HepG2 (cell line): ENCODE measurements at regions not wholly inside any gene's neighbourhood (a gene's known extent, or its start where the extent isn't known, plus 50 kb on each side); places are given as distances from the start of the nearest gene placed in this dataset.

Source experiments
- ARNT2 ChIP-seq: sonication (generic); formaldehyde crosslinking; IDR thresholded peaks from 2 replicates; pipeline ENCODE4 v1.8.0; 2022; ENCODE audit warnings: mild to moderate bottlenecking, low read depth, missing genetic modification reagents, moderate library complexity
- FOXA1 ChIP-seq, 2 experiments: fragments of 450-650 bp in 1 of 2; sonication (generic) in 1 of 2; formaldehyde crosslinking in 1 of 2; IDR thresholded peaks; 2 replicates each; pipeline versions ENCODE4 v1.4.0 to v1.6.1; 2016 to 2020; ENCODE audit warnings: missing genetic modification reagents in 1 of 2
- GATAD1 ChIP-seq: IDR thresholded peaks from 2 replicates; pipeline ENCODE4 v1.6.1; 2016; ENCODE audit warnings: missing genetic modification reagents, missing compliant biosample characterization
- HNF4G ChIP-seq, 2 experiments: sonication (generic) in 1 of 2; formaldehyde crosslinking in 1 of 2; IDR thresholded peaks; 2 replicates each; pipeline versions ENCODE4 v1.4.0 to v1.6.1; 2011 to 2020; ENCODE audit warnings: borderline replicate concordance in 2 of 2, low read depth in 2 of 2, mild to moderate bottlenecking in 2 of 2, low read length in 1 of 2, missing genetic modification reagents in 1 of 2, moderate library complexity in 1 of 2
- KDM3A ChIP-seq: IDR thresholded peaks from 2 replicates; pipeline ENCODE4 v1.6.1; 2018; ENCODE audit warnings: low read depth, missing compliant biosample characterization
- MEF2D ChIP-seq: sonication (generic); formaldehyde crosslinking; IDR thresholded peaks from 2 replicates; pipeline ENCODE4 v1.5.1; 2020; ENCODE audit warnings: mild to moderate bottlenecking, missing genetic modification reagents
- NCOA2 ChIP-seq: sonication (generic); formaldehyde crosslinking; IDR thresholded peaks from 2 replicates; pipeline ENCODE4 v1.8.0; 2022; ENCODE audit warnings: inconsistent platforms
- ONECUT2 ChIP-seq: sonication (generic); formaldehyde crosslinking; IDR thresholded peaks from 2 replicates; pipeline ENCODE4 v1.4.0; 2020; ENCODE audit warnings: missing genetic modification reagents
- SCMH1 ChIP-seq: sonication (generic); formaldehyde crosslinking; IDR thresholded peaks from 2 replicates; pipeline ENCODE4 v1.9.0; 2021; ENCODE audit warnings: missing genetic modification reagents, mild to moderate bottlenecking, borderline replicate concordance
- SIX4 ChIP-seq: sonication (generic); formaldehyde crosslinking; IDR thresholded peaks from 2 replicates; pipeline ENCODE4 v1.4.0; 2020; ENCODE audit warnings: missing genetic modification reagents
- TBX3 ChIP-seq: fragments of 450-650 bp; IDR thresholded peaks from 2 replicates; pipeline ENCODE4 v1.6.1; 2017; ENCODE audit warnings: antibody characterized with exemption, mild to moderate bottlenecking, inconsistent platforms, borderline replicate concordance
- ZBTB3 ChIP-seq: sonication (generic); formaldehyde crosslinking; IDR thresholded peaks from 2 replicates; pipeline ENCODE4 v1.4.0; 2020; ENCODE audit warnings: low read depth, mild to moderate bottlenecking, moderate library complexity, missing genetic modification reagents, borderline replicate concordance
- ZFP36L2 ChIP-seq: sonication (generic); formaldehyde crosslinking; IDR thresholded peaks from 2 replicates; pipeline ENCODE4 v1.4.0; 2020; ENCODE audit warnings: missing genetic modification reagents
- ZNF510 ChIP-seq: sonication (generic); formaldehyde crosslinking; IDR thresholded peaks from 2 replicates; pipeline ENCODE4 v1.4.0; 2020; ENCODE audit warnings: low read depth, mild to moderate bottlenecking, missing genetic modification reagents
- ZNF614 ChIP-seq: IDR thresholded peaks from 2 replicates; pipeline ENCODE4 v1.6.1; 2018; ENCODE audit warnings: missing biosample characterization, missing genetic modification reagents, inconsistent platforms, borderline replicate concordance
- TF ChIP-seq, protein P1 (sequence below): sonication (generic); formaldehyde crosslinking; IDR thresholded peaks from 2 replicates; pipeline ENCODE4 v1.5.1; 2020; ENCODE audit warnings: missing genetic modification reagents, mild to moderate bottlenecking, borderline replicate concordance
- TF ChIP-seq, protein P2 (sequence below): sonication (generic); formaldehyde crosslinking; IDR thresholded peaks from 2 replicates; pipeline ENCODE4 v1.4.0; 2020; ENCODE audit warnings: missing genetic modification reagents
- TF ChIP-seq, protein P3 (sequence below): IDR thresholded peaks from 2 replicates; pipeline ENCODE4 v1.6.1; 2018; ENCODE audit warnings: missing genetic modification reagents
- TF ChIP-seq, protein P4 (sequence below): sonication (generic); formaldehyde crosslinking; IDR thresholded peaks from 2 replicates; pipeline ENCODE4 v1.4.0; 2020; ENCODE audit warnings: missing genetic modification reagents, borderline replicate concordance
- TF ChIP-seq, protein P5 (sequence below): sonication (generic); formaldehyde crosslinking; IDR thresholded peaks from 2 replicates; pipeline ENCODE4 v1.8.0; 2022; ENCODE audit warnings: mild to moderate bottlenecking, missing genetic modification reagents, moderate library complexity

DNA sequence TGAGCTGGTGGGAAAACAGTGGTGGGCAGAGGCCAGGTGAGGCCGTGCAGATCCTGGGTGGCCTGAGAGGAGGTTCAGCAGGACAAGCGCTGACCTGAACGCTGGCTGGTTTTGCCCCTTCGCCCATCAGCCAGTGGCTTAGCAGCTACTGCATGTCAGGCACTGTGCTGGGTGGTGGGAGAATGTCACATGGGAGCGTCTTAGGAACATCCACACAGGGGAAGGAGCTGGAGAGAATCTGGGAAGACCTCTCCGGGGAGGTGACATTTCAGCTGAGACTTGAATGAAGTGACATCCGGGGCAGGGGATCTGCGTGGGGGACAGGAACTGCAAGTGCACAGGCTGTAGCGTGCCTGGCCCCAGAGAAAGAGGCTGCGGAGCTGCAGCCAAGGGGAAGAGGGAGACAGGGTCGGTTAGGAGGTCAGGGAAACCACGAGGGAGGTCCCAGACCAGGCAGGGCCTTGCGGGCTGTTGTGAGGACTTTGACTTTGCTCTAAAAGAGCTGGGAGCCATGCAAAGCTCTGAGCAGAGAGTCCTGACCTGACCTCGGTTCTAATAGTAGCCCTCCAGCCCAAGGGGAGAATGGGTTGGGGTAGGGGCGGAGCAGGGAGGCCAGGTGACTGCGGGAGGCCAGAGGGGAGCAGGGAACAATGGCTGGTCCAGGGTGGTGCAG, 156.8 kb upstream of the PTPN1 start (continued):
- TF ChIP-seq NCOA2 (CRISPR knock-in tag) (0 out of 2 replicates have a peak, but pooled peaks have one; percentile 26), GATAD1 (CRISPR knock-in tag) (no peak; the same call in 1 of the 2 replicates), TBX3 (no peak), SIX4 (CRISPR knock-in tag) (no peak), ZNF614 (no peak), ZNF510 (CRISPR knock-in tag) (0 out of 2 replicates have a peak, but pooled peaks have one; percentile 26), ONECUT2 (CRISPR knock-in tag) (no peak), KDM3A (CRISPR knock-in tag) (no peak; the same call in 1 of the 2 replicates), ZFP36L2 (CRISPR knock-in tag) (no peak), ARNT2 (CRISPR knock-in tag) (0 out of 2 replicates have a peak, but pooled peaks have one; percentile 54), HNF4G (IDR thresholded peaks at IDR 0.05; ENCODE audit: borderline replicate concordance, low read depth, low read length) (peak; percentile 69), HNF4G (CRISPR knock-in tag; IDR thresholded peaks at IDR 0.05; ENCODE audit: borderline replicate concordance, low read depth) (peak; percentile 84; the same call in 1 of the 2 replicates), SCMH1 (no peak), MEF2D (CRISPR knock-in tag) (peak; percentile 83), ZBTB3 (no peak), FOXA1 (IDR thresholded peaks at IDR 0.05) (no peak), FOXA1 (CRISPR knock-in tag; IDR thresholded peaks at IDR 0.05) (no peak)
- TF ChIP-seq, protein P1, sequence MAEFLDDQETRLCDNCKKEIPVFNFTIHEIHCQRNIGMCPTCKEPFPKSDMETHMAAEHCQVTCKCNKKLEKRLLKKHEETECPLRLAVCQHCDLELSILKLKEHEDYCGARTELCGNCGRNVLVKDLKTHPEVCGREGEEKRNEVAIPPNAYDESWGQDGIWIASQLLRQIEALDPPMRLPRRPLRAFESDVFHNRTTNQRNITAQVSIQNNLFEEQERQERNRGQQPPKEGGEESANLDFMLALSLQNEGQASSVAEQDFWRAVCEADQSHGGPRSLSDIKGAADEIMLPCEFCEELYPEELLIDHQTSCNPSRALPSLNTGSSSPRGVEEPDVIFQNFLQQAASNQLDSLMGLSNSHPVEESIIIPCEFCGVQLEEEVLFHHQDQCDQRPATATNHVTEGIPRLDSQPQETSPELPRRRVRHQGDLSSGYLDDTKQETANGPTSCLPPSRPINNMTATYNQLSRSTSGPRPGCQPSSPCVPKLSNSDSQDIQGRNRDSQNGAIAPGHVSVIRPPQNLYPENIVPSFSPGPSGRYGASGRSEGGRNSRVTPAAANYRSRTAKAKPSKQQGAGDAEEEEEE, result 0 out of 2 replicates have a peak, but pooled peaks have one; percentile 76
- TF ChIP-seq, protein P2, sequence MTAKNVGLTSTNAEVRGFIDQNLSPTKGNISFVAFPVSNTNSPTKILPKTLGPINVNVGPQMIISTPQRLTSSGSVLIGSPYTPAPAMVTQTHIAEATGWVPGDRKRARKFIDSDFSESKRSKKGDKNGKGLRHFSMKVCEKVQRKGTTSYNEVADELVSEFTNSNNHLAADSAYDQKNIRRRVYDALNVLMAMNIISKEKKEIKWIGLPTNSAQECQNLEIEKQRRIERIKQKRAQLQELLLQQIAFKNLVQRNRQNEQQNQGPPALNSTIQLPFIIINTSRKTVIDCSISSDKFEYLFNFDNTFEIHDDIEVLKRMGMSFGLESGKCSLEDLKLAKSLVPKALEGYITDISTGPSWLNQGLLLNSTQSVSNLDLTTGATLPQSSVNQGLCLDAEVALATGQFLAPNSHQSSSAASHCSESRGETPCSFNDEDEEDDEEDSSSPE (CRISPR knock-in tag), result no peak
- TF ChIP-seq, protein P3, sequence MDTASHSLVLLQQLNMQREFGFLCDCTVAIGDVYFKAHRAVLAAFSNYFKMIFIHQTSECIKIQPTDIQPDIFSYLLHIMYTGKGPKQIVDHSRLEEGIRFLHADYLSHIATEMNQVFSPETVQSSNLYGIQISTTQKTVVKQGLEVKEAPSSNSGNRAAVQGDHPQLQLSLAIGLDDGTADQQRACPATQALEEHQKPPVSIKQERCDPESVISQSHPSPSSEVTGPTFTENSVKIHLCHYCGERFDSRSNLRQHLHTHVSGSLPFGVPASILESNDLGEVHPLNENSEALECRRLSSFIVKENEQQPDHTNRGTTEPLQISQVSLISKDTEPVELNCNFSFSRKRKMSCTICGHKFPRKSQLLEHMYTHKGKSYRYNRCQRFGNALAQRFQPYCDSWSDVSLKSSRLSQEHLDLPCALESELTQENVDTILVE (CRISPR knock-in tag), result no peak
- TF ChIP-seq, protein P4, sequence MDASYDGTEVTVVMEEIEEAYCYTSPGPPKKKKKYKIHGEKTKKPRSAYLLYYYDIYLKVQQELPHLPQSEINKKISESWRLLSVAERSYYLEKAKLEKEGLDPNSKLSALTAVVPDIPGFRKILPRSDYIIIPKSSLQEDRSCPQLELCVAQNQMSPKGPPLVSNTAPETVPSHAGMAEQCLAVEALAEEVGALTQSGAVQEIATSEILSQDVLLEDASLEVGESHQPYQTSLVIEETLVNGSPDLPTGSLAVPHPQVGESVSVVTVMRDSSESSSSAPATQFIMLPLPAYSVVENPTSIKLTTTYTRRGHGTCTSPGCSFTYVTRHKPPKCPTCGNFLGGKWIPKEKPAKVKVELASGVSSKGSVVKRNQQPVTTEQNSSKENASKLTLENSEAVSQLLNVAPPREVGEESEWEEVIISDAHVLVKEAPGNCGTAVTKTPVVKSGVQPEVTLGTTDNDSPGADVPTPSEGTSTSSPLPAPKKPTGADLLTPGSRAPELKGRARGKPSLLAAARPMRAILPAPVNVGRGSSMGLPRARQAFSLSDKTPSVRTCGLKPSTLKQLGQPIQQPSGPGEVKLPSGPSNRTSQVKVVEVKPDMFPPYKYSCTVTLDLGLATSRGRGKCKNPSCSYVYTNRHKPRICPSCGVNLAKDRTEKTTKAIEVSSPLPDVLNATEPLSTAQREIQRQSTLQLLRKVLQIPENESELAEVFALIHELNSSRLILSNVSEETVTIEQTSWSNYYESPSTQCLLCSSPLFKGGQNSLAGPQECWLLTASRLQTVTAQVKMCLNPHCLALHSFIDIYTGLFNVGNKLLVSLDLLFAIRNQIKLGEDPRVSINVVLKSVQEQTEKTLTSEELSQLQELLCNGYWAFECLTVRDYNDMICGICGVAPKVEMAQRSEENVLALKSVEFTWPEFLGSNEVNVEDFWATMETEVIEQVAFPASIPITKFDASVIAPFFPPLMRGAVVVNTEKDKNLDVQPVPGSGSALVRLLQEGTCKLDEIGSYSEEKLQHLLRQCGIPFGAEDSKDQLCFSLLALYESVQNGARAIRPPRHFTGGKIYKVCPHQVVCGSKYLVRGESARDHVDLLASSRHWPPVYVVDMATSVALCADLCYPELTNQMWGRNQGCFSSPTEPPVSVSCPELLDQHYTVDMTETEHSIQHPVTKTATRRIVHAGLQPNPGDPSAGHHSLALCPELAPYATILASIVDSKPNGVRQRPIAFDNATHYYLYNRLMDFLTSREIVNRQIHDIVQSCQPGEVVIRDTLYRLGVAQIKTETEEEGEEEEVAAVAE (CRISPR knock-in tag), result no peak
- TF ChIP-seq, protein P5, sequence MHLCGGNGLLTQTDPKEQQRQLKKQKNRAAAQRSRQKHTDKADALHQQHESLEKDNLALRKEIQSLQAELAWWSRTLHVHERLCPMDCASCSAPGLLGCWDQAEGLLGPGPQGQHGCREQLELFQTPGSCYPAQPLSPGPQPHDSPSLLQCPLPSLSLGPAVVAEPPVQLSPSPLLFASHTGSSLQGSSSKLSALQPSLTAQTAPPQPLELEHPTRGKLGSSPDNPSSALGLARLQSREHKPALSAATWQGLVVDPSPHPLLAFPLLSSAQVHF (CRISPR knock-in tag), result no peak
